Stimulated activated CD4-positive, alpha-beta T cell treated with anti-CD3 and anti-CD28 coated beads, TNF-alpha, amount 100 ng/mL, for 48 hours (primary cell): ENCODE measurements at regions not wholly inside any gene's neighbourhood (a gene's known extent, or its start where the extent isn't known, plus 50 kb on each side); places are given as distances from the start of the nearest gene placed in this dataset.

Source experiments
- DNase-seq, 3 donors: peaks; one replicate each; pipeline ENCODE4 v3.0.0-alpha.2; 2020; ENCODE audit warnings: low read depth in 3 of 3

GRCh38 chr12:30021051-30021833 lies 237.5 kb upstream of the TMTC1 start:
- DNase-seq: no peak

GRCh38 chr12:30019366-30020140 lies 235.8 kb upstream of the TMTC1 start:
- DNase-seq: no peak

DNA sequence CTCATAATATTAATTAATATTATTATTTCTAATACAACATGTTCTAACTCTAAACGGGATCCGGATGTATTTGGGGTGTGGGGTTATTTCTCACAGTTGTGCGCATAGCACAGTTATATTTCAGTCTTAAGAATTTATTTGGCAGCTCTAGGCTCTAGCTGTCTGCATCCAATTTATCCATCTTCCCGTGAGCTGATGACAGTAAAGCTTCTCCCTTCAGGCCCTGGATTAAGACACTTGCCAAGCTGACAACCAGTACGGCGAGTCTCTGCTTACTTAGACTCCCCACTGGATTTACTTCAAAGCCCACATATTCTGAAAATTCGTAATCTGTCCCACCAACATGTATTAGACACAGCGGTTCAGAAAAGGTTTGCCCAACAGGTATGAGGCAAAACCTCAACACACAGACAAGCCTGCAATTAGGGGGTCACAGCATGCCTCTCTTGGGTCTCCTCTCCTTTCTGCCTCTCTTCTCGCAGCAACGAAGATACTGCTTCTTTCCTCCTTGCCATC lies 232.9 kb upstream of the TMTC1 start:
- no peak for DNase-seq

DNA sequence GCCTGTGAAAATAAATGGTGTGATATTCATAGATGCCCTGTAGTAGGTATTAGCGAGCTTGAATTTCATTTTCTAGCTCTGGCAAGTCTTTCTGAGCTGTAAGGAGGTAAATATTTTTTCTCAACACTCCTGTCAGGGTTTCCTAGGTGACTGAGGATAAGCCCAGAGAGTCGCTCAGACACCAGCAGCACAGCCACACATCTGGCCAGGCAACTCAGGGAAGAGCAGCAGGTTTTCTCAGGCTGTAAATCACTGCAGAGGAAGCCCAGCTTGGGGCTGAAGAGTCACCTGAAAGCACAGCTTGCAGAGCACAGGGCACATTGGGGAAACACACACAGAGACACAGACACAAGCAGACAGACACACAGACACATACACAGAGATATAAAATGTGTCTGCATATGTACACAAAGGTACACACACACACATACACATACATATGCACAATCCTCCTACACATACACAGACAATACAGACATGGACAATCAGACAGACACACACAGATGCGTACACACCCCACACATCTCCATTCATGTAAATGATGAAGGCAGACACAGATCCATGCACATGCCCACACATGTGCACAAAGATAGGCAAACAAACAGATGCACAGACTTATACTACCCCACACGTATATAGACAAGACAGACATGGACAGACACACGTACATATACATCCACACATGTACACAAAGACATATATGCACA lies 232.0 kb upstream of the TMTC1 start:
- no peak for DNase-seq

- no peak for DNase-seq
Measured at GRCh38 chr12:30014991-30015390, 231.2 kb upstream of the TMTC1 start.

DNA sequence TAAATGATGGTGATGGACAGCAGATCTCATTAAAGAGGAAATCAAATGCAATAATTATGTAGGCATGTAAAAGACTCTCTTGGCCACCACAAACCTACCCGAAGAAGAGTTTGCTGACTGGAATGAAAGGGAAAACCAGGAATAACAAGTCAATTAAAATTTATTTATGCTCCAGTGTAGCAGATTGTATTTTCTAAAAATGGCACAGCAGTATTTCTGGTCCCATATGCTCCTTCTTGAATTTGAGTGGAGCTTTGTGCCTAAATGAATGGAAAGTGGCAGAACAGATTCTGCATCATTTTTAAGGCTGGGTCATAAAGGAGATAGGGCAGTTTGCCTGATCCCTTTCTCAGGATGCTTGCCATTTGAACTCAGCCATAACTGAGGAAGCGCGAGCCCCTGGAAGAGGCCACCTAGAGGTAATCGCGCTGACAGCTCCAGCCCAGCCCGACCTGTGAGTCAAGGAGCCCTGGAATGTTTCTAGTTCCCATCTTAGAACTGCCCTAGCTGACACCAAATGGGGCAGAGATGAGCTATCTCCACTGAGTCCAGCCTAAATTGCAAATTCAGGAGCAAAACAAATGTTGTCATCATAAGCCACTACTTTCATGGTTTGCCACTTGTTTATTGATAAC lies 229.2 kb upstream of the TMTC1 start:
- DNase-seq: no peak

DNA sequence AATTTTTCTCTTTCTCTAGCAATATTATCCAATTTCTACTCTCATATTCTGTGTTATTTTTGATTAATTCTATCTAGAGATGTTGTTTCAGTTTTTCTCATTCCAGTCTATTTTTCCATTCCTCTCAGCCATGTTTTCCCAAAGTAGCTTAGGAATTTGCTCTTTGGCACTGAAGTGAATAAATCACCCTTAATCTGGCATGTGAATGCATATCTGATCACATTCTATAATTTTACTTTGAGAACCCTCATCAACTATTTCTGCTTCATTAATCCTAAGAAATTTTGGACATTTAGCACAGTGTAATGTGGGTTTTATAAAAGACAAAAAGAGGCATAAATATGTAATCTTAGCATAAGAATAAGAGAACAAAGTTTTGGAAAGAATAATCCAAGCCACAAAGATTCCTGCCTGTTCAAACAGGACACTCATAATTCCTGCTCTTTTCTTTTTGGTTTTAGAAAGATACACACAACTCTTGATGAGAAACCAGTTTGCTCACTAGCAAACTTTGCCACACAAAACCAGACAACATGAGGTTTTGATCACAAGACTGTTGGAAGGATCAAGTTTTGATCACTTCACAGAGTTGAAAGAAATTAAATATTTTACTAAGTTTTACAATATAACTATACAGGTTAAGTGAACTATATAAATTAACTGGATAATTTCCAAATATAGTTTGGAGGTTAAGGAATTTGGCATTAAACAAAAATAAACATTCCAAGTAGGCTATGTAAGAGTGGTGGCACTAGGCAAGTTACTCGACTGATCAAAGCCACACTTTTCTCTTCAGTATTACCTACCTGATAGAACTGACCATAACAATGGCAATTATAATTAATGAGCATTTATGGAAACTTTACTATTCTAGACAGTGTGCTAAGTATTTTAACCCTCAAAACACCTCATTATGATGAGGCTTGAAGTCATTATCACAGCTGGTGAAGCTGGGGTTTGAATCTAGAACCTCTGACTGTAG lies 226.6 kb upstream of the TMTC1 start:
- no peak for DNase-seq

DNA sequence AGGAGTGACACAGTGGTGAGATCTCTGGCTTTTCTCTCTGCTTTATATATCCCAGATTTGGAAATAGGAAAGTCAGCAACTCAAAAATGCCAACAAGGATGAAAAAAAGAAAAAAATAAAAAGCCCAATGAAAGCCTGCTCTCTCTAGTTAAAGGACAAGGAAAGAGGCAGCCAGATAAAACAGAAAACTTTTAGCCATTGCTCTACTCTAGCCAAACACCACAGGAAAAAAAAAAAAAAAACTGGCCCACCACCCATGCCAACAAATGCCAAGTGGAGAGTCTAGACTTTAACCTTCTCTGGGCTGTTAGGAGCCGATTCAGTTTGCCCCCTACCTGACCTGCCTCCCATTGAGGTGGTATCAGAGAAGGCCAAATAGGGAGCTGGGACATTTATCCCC lies 222.3 kb upstream of the TMTC1 start:
- DNase-seq: no peak

- no peak for DNase-seq
Measured at GRCh38 chr12:30003321-30003720, 219.6 kb upstream of the TMTC1 start.

GRCh38 chr12:30002677-30003076 lies 218.9 kb upstream of the TMTC1 start:
- DNase-seq: no peak

DNA sequence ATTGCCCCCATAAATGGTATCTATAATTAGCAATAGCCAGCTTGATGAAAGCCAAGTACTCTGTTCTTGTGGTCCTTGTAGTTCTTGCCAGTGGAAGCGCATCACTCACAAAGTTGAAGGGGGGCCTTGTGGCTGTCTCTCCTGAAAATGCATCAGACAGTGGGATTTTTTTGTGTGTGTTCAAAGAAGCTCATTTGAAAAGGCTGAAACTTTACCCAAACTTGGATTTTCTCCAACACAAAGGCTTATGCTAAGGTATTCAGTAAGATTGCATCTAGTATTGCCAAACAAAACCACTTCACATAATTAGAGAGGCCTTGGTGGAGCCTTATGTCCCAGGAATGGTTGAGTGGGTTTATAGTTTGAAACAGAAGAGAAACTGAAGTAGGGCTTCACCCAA lies 216.7 kb upstream of the TMTC1 start:
- no peak for DNase-seq

DNA sequence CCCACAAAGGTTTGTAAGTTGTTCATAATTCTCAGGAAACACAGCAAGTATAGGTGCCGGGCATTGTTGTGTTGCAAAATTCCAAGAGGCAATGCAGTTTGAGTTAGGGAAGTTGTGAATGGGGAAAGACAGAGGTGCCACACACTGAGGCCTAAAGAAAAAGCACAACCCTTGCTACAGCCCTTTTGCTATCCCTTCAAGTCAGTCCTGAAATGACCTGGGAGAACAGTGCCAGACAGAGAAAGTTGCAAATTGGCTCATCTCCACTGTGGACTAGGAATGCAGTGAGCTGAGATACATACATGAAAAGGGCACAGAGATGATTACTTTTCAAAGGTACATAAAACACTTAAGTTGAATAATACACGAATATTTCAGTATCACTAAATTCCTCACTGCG lies 213.3 kb upstream of the TMTC1 start:
- DNase-seq: no peak

- DNase-seq: no peak
Measured at GRCh38 chr12:29992366-29992765, 208.6 kb upstream of the TMTC1 start.

DNA sequence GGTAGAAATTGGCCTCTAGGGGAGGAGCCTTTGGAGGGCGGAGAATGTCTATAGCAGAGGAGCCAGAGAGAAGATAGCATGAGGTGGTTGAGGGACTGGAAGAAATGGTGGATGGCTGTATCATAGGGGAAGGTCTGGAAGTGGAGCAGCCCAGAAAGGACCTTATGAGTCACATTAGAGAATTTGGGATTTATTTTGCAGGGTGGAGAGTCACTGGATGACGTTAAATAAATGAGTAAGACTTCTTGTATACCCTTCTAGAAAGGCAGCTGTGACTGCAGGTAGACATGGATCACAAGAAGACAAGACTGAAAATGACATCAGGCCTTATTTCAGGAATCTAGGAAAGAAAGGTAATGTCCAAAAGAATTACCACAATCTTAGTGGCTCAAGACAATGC lies 208.2 kb upstream of the TMTC1 start:
- no peak for DNase-seq

GRCh38 chr12:29990971-29991370 lies 207.2 kb upstream of the TMTC1 start:
- no peak for DNase-seq

- no peak for DNase-seq
Measured at GRCh38 chr12:29983851-29984250, 200.1 kb upstream of the TMTC1 start.

DNA sequence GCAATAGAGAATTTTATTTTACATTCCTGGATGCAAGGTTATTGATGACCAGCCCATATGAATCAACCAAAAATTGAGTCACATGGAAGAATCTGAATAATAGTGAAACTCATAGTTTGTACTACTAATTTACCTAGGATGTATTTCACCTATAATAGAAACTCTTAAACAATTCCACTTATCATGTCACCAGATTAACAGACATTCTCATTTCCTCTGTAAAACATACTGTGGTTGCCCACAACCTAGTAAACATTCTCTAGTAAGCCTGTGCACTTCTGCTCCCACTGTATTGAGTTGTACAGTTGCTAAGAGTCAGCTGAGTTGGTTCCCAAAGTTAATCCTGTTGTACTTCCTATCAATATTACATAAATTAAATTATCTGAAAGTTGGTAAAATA lies 196.6 kb upstream of the TMTC1 start:
- DNase-seq: no peak

GRCh38 chr12:29971446-29971845 lies 187.7 kb upstream of the TMTC1 start:
- no peak for DNase-seq

- no peak for DNase-seq
Measured at GRCh38 chr12:29970501-29970900, 186.8 kb upstream of the TMTC1 start.

DNA sequence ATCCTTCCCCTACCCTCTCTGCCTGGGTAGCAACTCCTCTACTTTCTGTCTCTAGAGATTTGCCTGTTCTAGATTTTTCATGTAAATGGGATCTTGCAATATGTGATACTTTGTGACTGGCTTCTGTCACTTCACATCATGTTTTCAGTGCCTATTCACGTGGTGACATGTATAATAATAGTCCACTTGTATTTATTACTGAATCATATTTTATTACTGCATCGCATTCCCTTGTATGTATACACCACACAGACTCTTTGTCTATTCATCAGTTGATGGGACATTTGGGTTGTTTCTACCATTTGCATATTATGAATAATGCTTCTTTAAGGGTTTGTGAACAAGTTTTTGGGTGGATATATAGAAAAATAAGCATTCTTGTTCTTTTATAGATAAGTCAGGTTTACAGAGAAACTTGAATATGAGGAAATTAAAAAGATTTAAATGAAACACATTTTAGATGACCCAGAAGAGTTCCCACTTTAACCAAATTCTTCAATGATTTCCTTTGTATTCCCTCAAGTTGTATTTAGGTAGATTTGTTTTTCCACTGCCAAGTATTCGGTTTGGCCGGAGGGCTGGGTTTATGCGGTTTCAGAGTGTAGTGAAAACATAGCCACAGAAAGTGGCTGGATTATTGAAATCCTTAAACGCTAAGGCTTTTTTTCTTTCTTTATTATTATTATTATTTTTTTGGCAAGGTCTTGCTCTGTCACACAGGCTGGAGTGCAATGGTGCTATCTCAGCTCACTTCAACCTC lies 178.7 kb upstream of the TMTC1 start:
- DNase-seq: no peak
